Parathyroid adenoma (tissue), 2 donors: ENCODE measurements at regions not wholly inside any gene's neighbourhood (a gene's known extent, or its start where the extent isn't known, plus 50 kb on each side); places are given as distances from the start of the nearest gene placed in this dataset.

ENCODE experiments used
- H2AFZ ChIP-seq: fragments of 300-600 bp; sonication (generic); one replicate; pipeline ENCODE4 v1.7.0; 2017; ENCODE audit warnings: antibody characterized with exemption, mild to moderate bottlenecking
- H3K27ac ChIP-seq: fragments of 300-600 bp; sonication (generic); one replicate; pipeline ENCODE4 v1.7.0; 2017
- H3K27me3 ChIP-seq: fragments of 300-600 bp; sonication (generic); one replicate; pipeline ENCODE4 v1.7.0; 2017; ENCODE audit warnings: low read length; ENCODE audit not compliant: control insufficient read depth, insufficient read depth
- H3K36me3 ChIP-seq: fragments of 300-600 bp; sonication (generic); one replicate; pipeline ENCODE4 v1.7.0; 2017; ENCODE audit warnings: low read length; ENCODE audit not compliant: control insufficient read depth, insufficient read depth
- H3K4me1 ChIP-seq: fragments of 300-600 bp; sonication (generic); one replicate; pipeline ENCODE4 v1.7.0; 2017; ENCODE audit warnings: control low read depth
- H3K4me2 ChIP-seq: fragments of 300-600 bp; sonication (generic); one replicate; pipeline ENCODE4 v1.7.0; 2017; ENCODE audit warnings: low read length
- H3K4me3 ChIP-seq: fragments of 300-600 bp; sonication (generic); one replicate; pipeline ENCODE4 v1.7.0; 2017; ENCODE audit warnings: low read depth, low read length
- H3K79me2 ChIP-seq: fragments of 300-600 bp; sonication (generic); one replicate; pipeline ENCODE4 v1.7.0; 2017; ENCODE audit warnings: control low read depth
- H3K9ac ChIP-seq: fragments of 300-600 bp; sonication (generic); one replicate; pipeline ENCODE4 v1.7.0; 2017; ENCODE audit warnings: mild to moderate bottlenecking
- H3K9me3 ChIP-seq: fragments of 300-600 bp; sonication (generic); one replicate; pipeline ENCODE4 v1.7.0; 2017; ENCODE audit warnings: low read length; ENCODE audit not compliant: control insufficient read depth
- TF ChIP-seq, protein P1 (sequence below): fragments of 300-600 bp; sonication (generic); IDR thresholded peaks from one replicate; pipeline ENCODE4 v1.7.0; 2017; ENCODE audit warnings: antibody characterized with exemption, mild to moderate bottlenecking
- donor health status: primary hyperparathyroidism.

DNA sequence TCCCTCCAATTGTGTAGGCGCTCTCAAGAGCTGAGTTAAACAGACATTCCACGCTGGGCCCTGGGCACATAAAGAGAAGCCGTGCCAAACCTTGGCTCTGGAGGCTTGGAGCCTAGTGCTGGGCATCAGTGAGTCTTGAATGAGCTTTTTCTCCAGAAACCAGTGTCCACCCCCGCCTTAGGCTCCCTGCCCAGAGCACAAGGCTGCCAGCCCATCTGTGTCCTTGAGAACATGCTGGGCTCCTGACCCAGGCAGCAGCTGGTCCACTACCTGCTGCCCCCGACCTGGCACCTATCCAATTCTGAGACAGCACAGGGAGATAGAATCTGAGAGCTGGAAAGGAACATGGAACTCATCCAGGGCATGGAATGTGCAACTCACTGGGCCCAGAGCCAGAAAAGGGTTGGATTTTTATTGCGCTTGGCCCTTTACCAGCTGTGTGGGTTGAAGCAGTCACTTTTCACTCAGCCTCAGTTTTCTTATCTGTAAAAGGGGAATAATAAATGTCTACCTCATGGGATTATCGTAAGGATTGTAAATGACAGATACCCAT is 92.4 kb upstream of the CPLX2 start:
- H3K36me3 ChIP-seq, result no peaks in the 10 kb centered on the region
- H3K27ac ChIP-seq, result peak overlapping the region; percentile 66
- no peak overlapping the region for H2AFZ ChIP-seq
- H3K27me3 ChIP-seq, result peaks cover 6% of the 10 kb centered on the region
- no peaks in the 10 kb centered on the region for H3K79me2 ChIP-seq
- no peak overlapping the region for H3K4me2 ChIP-seq
- H3K9me3 ChIP-seq, result no peaks in the 10 kb centered on the region
- peaks cover 13% of the 10 kb centered on the region for H3K4me1 ChIP-seq
- H3K9ac ChIP-seq, result no peak overlapping the region
- TF ChIP-seq, protein P1, sequence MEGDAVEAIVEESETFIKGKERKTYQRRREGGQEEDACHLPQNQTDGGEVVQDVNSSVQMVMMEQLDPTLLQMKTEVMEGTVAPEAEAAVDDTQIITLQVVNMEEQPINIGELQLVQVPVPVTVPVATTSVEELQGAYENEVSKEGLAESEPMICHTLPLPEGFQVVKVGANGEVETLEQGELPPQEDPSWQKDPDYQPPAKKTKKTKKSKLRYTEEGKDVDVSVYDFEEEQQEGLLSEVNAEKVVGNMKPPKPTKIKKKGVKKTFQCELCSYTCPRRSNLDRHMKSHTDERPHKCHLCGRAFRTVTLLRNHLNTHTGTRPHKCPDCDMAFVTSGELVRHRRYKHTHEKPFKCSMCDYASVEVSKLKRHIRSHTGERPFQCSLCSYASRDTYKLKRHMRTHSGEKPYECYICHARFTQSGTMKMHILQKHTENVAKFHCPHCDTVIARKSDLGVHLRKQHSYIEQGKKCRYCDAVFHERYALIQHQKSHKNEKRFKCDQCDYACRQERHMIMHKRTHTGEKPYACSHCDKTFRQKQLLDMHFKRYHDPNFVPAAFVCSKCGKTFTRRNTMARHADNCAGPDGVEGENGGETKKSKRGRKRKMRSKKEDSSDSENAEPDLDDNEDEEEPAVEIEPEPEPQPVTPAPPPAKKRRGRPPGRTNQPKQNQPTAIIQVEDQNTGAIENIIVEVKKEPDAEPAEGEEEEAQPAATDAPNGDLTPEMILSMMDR, result no peak
- H3K4me3 ChIP-seq, result no peak overlapping the region

DNA sequence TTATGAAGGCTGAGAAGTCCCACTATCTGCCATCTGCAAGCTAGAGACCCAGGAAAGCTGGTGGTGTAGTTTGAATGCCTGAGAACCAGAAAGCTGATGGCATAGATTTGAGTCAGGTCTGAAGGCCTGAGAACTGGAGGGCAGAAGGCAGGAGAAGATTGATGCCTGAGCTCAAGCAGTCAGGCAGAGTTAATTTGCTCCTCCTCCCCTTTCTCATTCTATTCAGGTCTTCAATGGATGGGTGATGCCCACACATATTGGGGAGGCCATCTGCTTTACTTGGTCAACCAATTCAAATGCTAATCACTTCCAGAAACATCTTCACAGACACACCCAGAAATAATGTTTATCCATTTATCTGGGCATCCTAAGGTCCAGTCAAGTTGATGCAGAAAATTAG is 87.6 kb upstream of the CPLX2 start:
- Histone ChIP-seq H3K4me2 (no peak overlapping the region), H3K4me3 (no peak overlapping the region), H3K9ac (no peak overlapping the region), H3K9me3 (no peaks in the 10 kb centered on the region), H3K36me3 (no peaks in the 10 kb centered on the region), H3K79me2 (no peaks in the 10 kb centered on the region), H2AFZ (no peak overlapping the region), H3K4me1 (peaks cover 7% of the 10 kb centered on the region), H3K27me3 (peaks cover 6% of the 10 kb centered on the region), H3K27ac (no peak overlapping the region)
- TF ChIP-seq, protein P1, result no peak

DNA sequence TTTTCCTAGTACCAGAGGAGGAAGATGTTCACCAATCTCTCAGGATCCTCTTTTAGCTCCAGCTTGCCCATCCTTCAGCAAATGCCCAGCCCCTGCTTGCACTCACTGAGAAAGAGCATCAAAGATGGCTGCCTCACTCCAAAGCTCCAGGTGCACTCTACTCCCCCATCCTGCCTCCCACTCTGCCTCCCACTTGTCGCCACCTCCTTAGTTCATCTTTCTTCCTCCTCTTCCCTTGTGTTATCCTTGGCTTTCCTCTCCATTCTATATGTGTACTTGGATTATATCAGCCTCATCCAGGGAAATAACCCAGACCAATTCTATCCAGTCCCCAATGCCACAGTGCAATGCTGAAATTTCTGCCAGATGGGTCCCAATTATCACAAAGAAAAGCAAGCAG is 87.1 kb upstream of the CPLX2 start:
- Histone ChIP-seq H3K9ac (no peak overlapping the region), H2AFZ (no peak overlapping the region), H3K4me3 (no peak overlapping the region), H3K36me3 (no peaks in the 10 kb centered on the region), H3K9me3 (no peaks in the 10 kb centered on the region), H3K27ac (no peak overlapping the region), H3K4me2 (no peak overlapping the region), H3K79me2 (no peaks in the 10 kb centered on the region), H3K27me3 (peaks cover 6% of the 10 kb centered on the region), H3K4me1 (peaks cover 7% of the 10 kb centered on the region)
- TF ChIP-seq, protein P1, result no peak

DNA sequence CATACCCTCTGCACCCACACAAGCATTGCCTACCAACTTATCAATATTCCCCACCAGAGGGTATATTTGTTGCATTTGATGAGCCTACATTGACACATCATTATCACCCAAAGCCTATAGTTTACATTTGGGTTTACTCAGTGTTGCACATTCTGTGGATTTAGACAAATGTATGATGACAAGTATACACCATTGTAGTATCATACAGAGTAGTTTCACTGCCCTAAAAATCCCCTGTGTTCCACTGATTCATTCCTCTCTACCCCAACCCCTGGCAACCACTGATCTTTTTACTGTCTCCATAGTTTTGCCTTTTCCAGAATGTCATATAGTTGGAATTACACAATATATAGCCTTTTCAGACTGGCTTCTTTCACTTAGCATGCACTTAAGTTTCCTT is 85.7 kb upstream of the CPLX2 start:
- Histone ChIP-seq H3K36me3 (no peaks in the 10 kb centered on the region), H3K4me1 (peaks cover under 1% of the 10 kb centered on the region), H3K79me2 (no peaks in the 10 kb centered on the region), H3K4me3 (no peak overlapping the region), H2AFZ (no peak overlapping the region), H3K27ac (no peak overlapping the region), H3K9ac (no peak overlapping the region), H3K4me2 (no peak overlapping the region), H3K27me3 (peaks cover 6% of the 10 kb centered on the region), H3K9me3 (no peaks in the 10 kb centered on the region)
- TF ChIP-seq, protein P1, result no peak

DNA sequence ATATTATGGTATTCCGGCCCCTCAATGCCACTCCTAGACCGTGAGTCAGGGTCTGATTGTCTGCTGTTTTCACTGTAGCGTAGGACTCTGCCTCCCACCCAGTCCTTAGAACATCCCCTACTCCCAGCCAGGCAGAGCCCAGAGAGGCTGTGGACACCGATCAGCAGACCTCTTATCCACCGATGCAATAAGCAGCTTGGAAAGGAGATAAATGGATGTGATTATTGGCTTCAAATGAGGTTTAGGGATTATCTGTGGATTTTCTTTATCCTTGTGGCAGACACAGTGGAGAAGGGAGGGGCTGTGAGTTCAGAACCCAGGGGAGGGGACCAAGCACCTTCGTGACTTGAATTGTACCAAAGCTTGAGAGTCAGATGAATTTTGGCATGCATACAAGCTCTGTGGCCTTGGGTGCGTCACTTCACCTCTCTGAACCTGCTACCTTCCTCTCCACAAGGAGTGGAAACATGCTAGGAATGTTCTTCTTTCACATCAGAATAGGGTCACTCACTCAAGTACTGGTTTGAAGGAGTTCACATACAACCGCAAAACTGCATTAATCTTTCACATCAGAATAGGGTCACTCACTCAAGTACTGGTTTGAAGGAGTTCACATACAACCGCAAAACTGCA is 83.1 kb upstream of the CPLX2 start:
- H3K27ac ChIP-seq, result no peak overlapping the region
- no peaks in the 10 kb centered on the region for H3K9me3 ChIP-seq
- H3K27me3 ChIP-seq, result no peaks in the 10 kb centered on the region
- H3K4me1 ChIP-seq, result peaks cover 5% of the 10 kb centered on the region
- H3K79me2 ChIP-seq, result no peaks in the 10 kb centered on the region
- no peak overlapping the region for H2AFZ ChIP-seq
- H3K4me3 ChIP-seq, result no peak overlapping the region
- H3K36me3 ChIP-seq, result no peaks in the 10 kb centered on the region
- no peak overlapping the region for H3K4me2 ChIP-seq
- no peak overlapping the region for H3K9ac ChIP-seq
- TF ChIP-seq, protein P1, result no peak
